ENCODE measurements at regions not wholly inside any gene's neighbourhood (a gene's known extent, or its start where the extent isn't known, plus 50 kb on each side); places are given as distances from the start of the nearest gene placed in this dataset.

DNA sequence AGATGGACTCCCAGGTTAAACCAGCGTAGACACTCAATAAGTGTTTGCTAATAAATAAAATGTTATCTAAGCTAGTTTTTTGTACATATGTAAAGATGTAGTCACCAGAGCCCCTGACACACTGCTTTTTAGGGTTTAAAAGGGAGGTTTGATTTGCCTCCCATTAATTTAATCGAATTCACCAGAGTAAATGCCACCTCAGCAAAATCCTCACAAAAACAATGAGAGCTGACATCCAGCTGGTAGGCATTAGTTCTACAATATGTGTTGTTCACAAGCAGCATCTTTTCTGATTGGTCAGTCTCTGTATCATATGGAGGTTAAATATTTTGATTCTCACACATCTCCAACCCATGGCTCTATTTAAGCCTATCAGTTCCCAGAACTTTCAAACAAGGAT is 382.6 kb downstream of the CENPC start:
- TF ChIP-seq, protein P1, sequence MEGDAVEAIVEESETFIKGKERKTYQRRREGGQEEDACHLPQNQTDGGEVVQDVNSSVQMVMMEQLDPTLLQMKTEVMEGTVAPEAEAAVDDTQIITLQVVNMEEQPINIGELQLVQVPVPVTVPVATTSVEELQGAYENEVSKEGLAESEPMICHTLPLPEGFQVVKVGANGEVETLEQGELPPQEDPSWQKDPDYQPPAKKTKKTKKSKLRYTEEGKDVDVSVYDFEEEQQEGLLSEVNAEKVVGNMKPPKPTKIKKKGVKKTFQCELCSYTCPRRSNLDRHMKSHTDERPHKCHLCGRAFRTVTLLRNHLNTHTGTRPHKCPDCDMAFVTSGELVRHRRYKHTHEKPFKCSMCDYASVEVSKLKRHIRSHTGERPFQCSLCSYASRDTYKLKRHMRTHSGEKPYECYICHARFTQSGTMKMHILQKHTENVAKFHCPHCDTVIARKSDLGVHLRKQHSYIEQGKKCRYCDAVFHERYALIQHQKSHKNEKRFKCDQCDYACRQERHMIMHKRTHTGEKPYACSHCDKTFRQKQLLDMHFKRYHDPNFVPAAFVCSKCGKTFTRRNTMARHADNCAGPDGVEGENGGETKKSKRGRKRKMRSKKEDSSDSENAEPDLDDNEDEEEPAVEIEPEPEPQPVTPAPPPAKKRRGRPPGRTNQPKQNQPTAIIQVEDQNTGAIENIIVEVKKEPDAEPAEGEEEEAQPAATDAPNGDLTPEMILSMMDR (conservative IDR thresholded peaks at IDR 0.05 in 1 of 2, IDR thresholded peaks at IDR 0.05 in 1 of 2; ENCODE audit: extremely low read depth in 1 of 2, insufficient read depth in 1 of 2, low read depth in 1 of 2, low read length in 2 of 2), result no peak
- TF ChIP-seq EZH2 (IDR thresholded peaks at IDR 0.05; ENCODE audit: borderline replicate concordance, low read length), result no peak
